ENCODE measurements at regions not wholly inside any gene's neighbourhood (a gene's known extent, or its start where the extent isn't known, plus 50 kb on each side); places are given as distances from the start of the nearest gene placed in this dataset.

GRCh38 chrX:10393241-10393640 lies 227.1 kb downstream of the MID1 start:
- no peak for DNase-seq

DNA sequence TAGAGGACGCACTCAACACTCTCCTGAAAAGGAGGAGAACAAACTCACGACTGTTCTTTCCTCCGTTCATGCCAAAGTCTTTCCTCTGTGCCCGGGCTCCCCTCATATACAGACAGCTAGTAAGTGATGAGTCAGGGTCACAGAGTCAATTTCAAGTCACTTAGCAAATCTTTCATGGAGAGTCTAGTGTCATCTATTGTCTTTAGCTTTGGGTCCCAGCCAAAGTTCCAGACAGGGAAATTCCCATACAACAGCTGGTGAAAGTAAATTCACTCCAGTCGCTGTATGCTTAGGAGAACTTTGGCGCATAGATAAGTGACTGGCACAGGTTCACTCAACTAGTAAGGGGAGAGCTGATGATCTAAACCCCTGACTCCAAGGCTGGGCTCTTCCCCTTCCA lies 226.5 kb downstream of the MID1 start:
- DNase-seq = no peak

DNA sequence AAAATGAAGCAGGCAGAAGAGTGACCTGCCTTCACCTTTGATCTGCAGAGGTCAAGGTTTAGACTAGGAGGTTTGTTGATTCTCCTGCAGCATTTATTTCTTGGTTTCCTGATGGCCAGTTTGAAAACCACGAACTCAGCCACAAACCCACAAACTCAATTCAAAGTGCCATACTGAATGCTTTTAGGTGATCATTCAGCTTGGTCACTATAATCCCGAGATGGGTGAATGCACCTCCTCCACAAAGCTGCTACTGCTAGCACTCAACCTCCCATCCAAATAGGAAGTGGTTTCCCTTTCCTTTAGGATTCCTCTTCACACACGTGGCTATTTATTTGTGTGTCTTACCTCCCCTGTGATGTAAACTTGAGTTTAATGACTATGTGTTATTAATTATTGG lies 225.2 kb downstream of the MID1 start:
- no peak for DNase-seq

Data from inflammatory macrophage (primary cell).